GM21576 (cell line): ENCODE measurements at regions not wholly inside any gene's neighbourhood (a gene's known extent, or its start where the extent isn't known, plus 50 kb on each side); places are given as distances from the start of the nearest gene placed in this dataset.
"Not testable (repeated sequence)": the region's sequence is repeated elsewhere in the genome, so short reads cannot be mapped to it uniquely, and the experiment has no call there.

Experiments used
- ATAC-seq: cut with Tn5 transposase; IDR thresholded peaks from one replicate; pipeline ENCODE4 v1.9.1; 2021; ENCODE audit warnings: mild to moderate bottlenecking, moderate library complexity; ENCODE audit not compliant: unreplicated experiment

- no peak for ATAC-seq
Observed at GRCh38 chr6:8652710-8653109, 217.4 kb upstream of the SLC35B3 start.

GRCh38 chr6:8651998-8652397, 216.7 kb upstream of the SLC35B3 start:
- no peak for ATAC-seq

DNA sequence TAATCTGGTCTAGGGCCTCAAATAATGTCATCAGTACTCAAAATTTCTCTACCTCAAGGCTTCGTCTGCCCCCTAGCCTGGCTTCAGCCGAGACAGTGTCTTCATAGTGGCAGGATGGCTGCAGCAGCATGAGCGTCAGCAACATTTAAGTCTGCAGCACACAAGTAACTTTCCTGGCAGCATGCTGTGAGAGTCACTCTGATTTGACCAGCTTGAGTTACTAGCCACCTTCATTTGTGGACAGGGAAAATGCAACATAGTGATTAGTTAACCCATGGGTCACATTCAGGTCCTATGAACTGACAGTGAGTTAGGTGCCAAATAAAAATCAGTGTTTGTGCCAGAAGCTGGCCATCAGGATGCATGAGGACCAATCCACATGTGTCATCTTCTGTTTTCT, 209.9 kb upstream of the SLC35B3 start:
- no peak for ATAC-seq

DNA sequence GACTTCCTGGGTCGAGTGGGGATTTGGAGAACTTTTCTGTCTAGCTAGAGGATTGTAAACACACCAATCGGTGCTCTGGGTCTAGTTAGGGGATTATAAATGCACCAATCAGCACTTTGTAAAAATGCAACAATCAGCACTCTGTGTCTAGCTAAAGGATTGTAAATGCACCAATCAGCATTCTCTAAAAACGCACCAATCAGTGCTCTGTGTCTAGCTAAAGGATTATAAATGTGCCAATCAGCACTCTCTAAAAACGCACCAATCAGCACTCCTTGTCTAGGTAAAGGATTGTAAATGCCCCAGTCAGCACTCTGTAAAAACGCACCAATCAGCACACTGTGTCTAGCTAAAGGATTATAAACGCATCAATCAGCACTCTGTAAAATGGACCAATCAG, 209.0 kb upstream of the SLC35B3 start:
- ATAC-seq, result no peak

GRCh38 chr6:8642854-8643253, 207.5 kb upstream of the SLC35B3 start:
- ATAC-seq, result no peak

- no peak for ATAC-seq
Observed at GRCh38 chr6:8642131-8642530, 206.8 kb upstream of the SLC35B3 start.

DNA sequence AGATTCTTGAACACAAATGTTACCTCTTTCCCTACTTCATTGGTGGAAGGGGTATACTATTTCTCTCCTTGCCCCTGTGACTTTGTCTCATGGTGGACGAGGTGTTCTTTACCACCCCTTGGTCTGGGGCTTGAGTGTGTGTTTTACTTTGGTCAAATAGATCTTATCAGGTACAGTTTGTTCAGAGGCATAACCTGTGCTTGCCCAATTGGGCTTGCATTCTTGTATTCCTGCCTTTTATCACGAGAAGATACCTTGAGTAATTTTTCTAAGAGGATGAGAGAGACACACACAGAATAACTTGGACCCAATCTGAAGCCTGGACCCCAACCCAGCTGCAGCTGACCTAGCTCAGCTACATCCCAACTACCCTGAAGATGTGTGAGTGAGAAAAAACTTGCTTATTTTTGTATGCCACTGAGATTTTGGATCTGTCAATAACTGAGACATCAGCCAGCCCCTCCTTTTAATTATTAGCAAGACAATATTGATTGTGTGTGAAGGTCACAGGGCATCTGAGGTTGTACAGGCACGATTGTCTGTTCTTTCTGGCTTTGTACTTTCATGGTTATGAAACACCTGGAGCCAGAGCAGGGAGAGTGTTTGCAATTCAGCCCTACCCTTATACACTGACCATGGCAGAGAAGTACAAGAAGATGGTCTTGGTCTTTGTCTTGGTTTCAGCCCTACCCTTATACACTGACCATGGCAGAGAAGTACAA, 204.7 kb upstream of the SLC35B3 start:
- ATAC-seq, result no peak

GRCh38 chr6:8637896-8638597, 202.7 kb upstream of the SLC35B3 start:
- ATAC-seq, result no peak

DNA sequence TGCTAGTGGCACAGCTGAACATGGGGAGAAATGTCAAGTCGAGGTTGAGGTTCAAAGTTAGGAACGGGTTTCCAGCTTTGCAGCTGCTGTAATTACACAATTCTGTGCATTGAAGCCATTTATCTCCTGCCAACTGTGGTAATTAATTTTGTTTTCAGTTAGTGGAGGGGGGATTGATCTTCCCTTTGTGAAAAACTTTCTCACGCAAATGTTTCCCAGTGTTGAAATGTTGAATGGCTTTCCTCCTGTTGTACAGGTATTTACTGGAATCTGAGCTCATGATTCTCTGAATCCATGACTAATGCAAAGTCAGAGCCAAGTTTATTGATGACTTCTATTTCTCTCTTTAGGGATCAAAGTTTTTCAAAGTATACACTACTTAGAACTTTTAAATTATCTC, 198.4 kb upstream of the SLC35B3 start:
- no peak for ATAC-seq

GRCh38 chr6:8628736-8629135, 193.4 kb upstream of the SLC35B3 start:
- no peak for ATAC-seq

DNA sequence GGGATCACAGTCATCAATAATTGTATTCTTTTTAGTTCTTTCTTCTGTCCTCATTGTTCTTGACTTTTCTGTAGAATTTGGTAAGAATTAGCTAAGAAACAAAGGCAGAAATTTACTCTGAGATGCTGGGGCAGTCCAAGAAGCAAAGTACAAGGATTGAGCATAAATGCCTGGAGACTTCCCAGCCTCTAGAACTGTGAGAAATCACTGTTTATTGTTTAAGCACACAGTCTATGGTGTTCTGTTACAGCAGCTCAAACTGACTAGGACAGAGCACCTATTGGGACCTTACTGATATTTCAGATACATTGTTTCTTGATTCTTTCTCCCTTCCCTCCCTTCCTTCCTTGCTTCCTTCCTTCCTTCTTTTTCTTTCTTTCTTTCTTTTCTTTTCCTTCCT, 192.7 kb upstream of the SLC35B3 start:
- ATAC-seq, result no peak

DNA sequence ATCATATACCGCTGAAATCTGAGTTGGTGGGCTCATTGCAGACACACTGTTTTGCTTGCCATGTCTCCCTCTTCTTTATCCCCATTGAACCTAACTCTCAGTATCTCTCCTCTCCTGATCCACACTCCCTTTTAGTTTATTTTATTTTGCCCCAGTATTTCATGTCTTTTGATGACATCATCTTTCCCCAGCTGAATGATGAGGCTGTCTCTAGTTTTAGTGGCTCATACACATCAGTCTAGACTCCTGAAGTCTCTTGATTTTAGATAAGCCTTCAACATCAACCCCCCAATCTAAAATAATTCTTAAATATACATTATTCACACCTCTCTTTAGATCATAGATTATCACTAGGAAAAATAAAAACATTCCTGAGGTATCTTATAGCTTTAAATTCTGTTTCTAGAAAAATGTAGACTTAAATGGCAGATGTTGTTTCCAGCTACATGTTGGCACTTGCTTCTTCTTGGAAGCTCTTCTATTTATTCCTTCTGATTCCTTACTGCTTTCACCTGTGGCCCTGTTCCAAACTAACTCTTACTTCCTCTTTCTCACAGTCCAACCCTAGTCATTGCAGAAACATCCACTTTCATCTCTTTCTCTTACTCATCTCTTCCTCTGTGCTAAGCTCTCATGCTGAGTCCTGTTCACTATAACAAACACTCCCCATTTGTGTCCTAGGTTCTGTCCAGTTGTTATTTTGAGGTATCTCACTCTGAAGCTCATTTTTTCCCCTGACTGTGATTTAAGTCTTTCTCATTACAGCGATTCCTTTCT, 191.9 kb upstream of the SLC35B3 start:
- ATAC-seq, result peak; percentile 77

DNA sequence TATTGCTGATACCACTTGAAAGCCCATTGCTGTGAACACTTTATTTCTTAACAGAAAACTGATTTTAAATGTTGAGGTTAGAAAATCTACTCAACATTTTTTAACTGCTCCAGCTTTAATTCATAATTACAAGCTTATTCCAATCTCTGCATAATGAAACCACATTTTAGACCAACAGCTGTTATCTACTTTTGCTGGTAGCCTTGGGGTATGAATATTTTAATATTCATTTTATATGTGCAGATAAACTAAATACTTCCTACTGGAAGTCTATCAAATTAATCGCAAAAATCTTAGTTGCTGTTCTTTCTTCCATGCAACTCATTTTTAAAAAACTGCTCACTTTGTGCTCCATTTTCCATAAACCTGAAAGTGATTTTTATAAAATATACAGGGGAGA, 189.3 kb upstream of the SLC35B3 start:
- no peak for ATAC-seq

DNA sequence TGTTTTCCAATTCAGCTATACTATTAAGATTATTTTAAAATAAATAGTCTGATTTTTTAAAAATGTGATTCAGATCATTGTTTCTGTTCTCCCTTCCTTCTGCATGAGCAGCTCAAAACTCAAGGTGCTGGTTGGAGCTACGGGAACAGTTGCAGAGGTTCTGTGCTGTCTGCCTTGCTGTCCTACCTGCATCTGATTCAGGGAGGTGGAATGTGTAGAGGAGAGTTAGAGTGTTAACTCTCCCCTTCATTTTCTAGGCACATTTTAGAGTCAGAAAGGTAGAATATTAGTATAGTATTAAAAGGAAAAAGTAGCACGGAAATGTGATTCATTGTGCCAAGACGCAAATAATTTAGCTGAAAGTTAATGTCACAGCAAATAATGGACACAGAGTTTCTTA, 188.1 kb upstream of the SLC35B3 start:
- no peak for ATAC-seq

GRCh38 chr6:8619853-8620252, 184.5 kb upstream of the SLC35B3 start:
- no peak for ATAC-seq

DNA sequence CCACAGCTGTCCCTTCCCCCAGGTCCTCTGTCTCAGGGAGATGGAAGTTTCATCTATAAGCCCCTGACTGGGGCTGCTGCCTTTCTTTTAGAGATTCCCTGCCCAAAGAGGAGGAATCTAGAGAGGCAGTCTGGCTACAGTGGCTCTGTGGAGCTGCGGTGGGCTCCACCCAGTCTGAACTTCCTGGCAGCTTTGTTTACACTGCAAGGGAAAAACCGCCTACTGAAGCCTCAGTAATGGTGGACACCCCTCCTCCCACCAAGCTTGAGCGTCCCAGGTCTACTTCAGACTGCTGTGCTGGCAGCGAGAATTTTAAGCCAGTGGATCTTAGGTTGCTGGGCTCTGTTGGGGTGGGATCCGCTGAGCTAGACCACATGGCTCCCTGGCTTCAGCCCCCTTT, 184.1 kb upstream of the SLC35B3 start:
- not testable (repeated sequence) for ATAC-seq

- no peak for ATAC-seq
Observed at GRCh38 chr6:8608737-8609136, 173.4 kb upstream of the SLC35B3 start.

GRCh38 chr6:8589941-8590729, 154.8 kb upstream of the SLC35B3 start:
- no peak for ATAC-seq

DNA sequence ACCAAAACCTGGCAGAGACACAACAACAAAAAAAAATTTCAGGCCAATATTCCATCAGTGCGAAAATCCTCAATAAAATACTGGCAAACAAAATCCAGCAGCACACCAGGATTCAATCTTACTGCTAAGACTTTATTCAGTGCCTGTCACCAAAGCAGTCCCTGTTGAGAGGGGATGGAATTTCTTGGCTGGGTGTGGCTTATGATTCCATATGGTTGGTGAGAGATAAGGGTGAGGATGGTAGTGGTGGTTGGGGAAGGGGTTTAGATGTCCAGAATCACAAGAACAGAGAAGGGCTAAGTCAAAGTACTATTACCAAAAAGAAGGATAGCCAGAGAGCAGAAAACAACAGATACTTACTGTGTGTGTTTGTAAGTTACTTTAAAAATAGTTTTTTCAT, 152.8 kb upstream of the SLC35B3 start:
- ATAC-seq, result no peak

DNA sequence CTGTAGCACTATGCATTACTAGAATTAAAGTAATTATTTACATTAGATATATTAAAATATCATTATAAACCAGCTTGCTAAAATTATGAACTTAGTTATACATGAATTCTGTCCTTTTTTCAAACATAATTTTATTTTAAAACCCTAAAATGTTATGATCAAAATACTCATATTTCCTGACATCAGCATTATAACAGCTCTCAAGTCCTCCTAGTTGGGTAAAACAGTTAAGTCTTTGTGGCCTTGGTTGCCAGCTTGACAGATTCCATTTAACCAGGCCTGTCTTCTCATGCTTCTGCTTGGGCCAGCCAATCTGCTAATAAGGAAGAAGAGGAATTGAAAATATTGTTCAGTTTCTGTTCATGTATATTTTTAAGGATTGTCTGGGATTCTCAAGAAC, 147.9 kb upstream of the SLC35B3 start:
- ATAC-seq, result no peak

- ATAC-seq, result no peak
Observed at GRCh38 chr6:8579372-8579771, 144.0 kb upstream of the SLC35B3 start.
